Astrocyte (in vitro differentiated cells and primary cell): ENCODE measurements at regions not wholly inside any gene's neighbourhood (a gene's known extent, or its start where the extent isn't known, plus 50 kb on each side); places are given as distances from the start of the nearest gene placed in this dataset.

Experiments used
- DNase-seq: peaks from one replicate; pipeline ENCODE4 v3.0.0-alpha.2; 2010; ENCODE audit warnings: low read depth
- FAIRE-seq: peaks from 2 replicates; lab custom pipeline; 2011; peaks lifted over from hg19 to GRCh38; lab: Jason Lieb, UNC
- H2AFZ ChIP-seq: 2 replicates; pipeline ENCODE4 v1.6.0; 2012; ENCODE audit warnings: low read depth, low read length, inconsistent platforms
- H3K27ac ChIP-seq: 2 replicates; pipeline ENCODE4 v1.5.1; 2011; ENCODE audit warnings: low read depth, low read length, inconsistent platforms
- H3K27me3 ChIP-seq: 2 replicates; pipeline ENCODE4 v1.6.0; 2011; ENCODE audit warnings: low read length, inconsistent platforms; ENCODE audit not compliant: insufficient read depth
- H3K36me3 ChIP-seq: 2 replicates; pipeline ENCODE4 v1.5.1; 2011; ENCODE audit warnings: low read length, inconsistent platforms; ENCODE audit not compliant: insufficient read depth
- H3K4me1 ChIP-seq: 2 replicates; pipeline ENCODE4 v1.5.1; 2011; ENCODE audit warnings: low read length, inconsistent platforms; ENCODE audit not compliant: insufficient read depth
- H3K4me2 ChIP-seq: 2 replicates; pipeline ENCODE4 v1.6.0; 2012; ENCODE audit warnings: low read length, inconsistent platforms
- H3K4me3 ChIP-seq: 2 replicates; pipeline ENCODE4 v1.5.1; 2011; ENCODE audit warnings: low read depth, mild to moderate bottlenecking, low read length, inconsistent platforms; ENCODE audit not compliant: insufficient read depth
- H3K79me2 ChIP-seq: 2 replicates; pipeline ENCODE4 v1.6.0; 2012; ENCODE audit warnings: mild to moderate bottlenecking, low read length, inconsistent platforms; ENCODE audit not compliant: insufficient read depth
- H3K9ac ChIP-seq: 2 replicates; pipeline ENCODE4 v1.6.0; 2012; ENCODE audit warnings: mild to moderate bottlenecking, low read length, inconsistent platforms
- H3K9me3 ChIP-seq: 2 replicates; pipeline ENCODE4 v1.5.1; 2012; ENCODE audit warnings: low read depth, mild to moderate bottlenecking, low read length, inconsistent platforms; ENCODE audit not compliant: insufficient read depth
- H4K20me1 ChIP-seq: 2 replicates; pipeline ENCODE4 v1.6.0; 2012; ENCODE audit warnings: low read length, inconsistent platforms; ENCODE audit not compliant: insufficient read depth
- H3K27ac Mint-ChIP-seq: one replicate; pipeline ENCODE4 v1.8.0; 2021; ENCODE audit warnings: mild to moderate bottlenecking, mixed read lengths; ENCODE audit not compliant: unreplicated experiment
- H3K27me3 Mint-ChIP-seq: one replicate; pipeline ENCODE4 v1.8.0; 2021; ENCODE audit warnings: low read depth, mixed read lengths; ENCODE audit not compliant: unreplicated experiment
- H3K36me3 Mint-ChIP-seq: one replicate; pipeline ENCODE4 v1.8.0; 2021; ENCODE audit warnings: low read depth, mixed read lengths; ENCODE audit not compliant: unreplicated experiment
- H3K4me1 Mint-ChIP-seq: one replicate; pipeline ENCODE4 v1.8.0; 2021; ENCODE audit warnings: low read depth, mixed read lengths; ENCODE audit not compliant: unreplicated experiment
- H3K4me3 Mint-ChIP-seq: one replicate; pipeline ENCODE4 v1.8.0; 2021; ENCODE audit warnings: mild to moderate bottlenecking, moderate library complexity, mixed read lengths; ENCODE audit not compliant: unreplicated experiment
- H3K9me3 Mint-ChIP-seq: one replicate; pipeline ENCODE4 v1.8.0; 2021; ENCODE audit warnings: mild to moderate bottlenecking, mixed read lengths; ENCODE audit not compliant: unreplicated experiment
- EZH2 ChIP-seq: IDR thresholded peaks from 2 replicates; pipeline ENCODE4 v1.6.1; 2012; ENCODE audit warnings: mild to moderate bottlenecking, low read length, inconsistent platforms; ENCODE audit not compliant: insufficient read depth
- TF ChIP-seq, protein P1 (sequence below): IDR thresholded peaks from 2 replicates; pipeline ENCODE4 v1.5.1; 2011; ENCODE audit warnings: low read depth, mild to moderate bottlenecking, inconsistent platforms, low read length, moderate library complexity; ENCODE audit not compliant: insufficient read depth

DNA sequence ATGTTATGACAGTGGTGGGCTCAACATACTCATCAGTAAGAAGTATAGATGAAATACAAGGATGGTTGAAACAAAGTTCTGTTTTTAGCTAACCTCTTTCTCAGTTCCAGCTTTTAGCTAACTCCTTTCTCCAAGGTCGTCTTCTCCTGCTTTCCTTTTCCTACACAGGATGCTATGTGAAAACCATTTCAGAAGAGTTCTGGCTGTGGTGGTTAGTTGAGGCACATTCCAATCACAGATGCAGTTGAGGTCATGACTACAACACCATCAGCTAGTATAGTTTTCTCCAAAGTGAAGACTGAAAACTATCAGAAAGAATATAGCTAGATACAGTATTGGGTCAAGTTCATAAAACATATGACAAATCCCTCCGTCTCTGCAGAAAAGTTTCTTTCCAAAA, 477.7 kb upstream of the C9orf72 start:
- Histone ChIP-seq H3K36me3 (no peaks in the 10 kb centered on the region), H3K27ac (no peak overlapping the region), H3K27me3 (no peaks in the 10 kb centered on the region), H2AFZ (no peak overlapping the region), H3K4me2 (no peak overlapping the region), H3K9me3 (no peaks in the 10 kb centered on the region), H3K79me2 (no peaks in the 10 kb centered on the region), H4K20me1 (no peaks in the 10 kb centered on the region), H3K4me3 (no peak overlapping the region), H3K9ac (no peak overlapping the region), H3K4me1 (no peaks in the 10 kb centered on the region)
- DNase-seq (no peak), FAIRE-seq (no peak)
- Mint-ChIP-seq H3K36me3 (no peaks in the 10 kb centered on the region), H3K27me3 (no peaks in the 10 kb centered on the region), H3K4me1 (peaks cover 34% of the 10 kb centered on the region), H3K27ac (peak overlapping the region; percentile 85), H3K9me3 (no peaks in the 10 kb centered on the region), H3K4me3 (peak overlapping the region; percentile 18)
- TF ChIP-seq, protein P1, sequence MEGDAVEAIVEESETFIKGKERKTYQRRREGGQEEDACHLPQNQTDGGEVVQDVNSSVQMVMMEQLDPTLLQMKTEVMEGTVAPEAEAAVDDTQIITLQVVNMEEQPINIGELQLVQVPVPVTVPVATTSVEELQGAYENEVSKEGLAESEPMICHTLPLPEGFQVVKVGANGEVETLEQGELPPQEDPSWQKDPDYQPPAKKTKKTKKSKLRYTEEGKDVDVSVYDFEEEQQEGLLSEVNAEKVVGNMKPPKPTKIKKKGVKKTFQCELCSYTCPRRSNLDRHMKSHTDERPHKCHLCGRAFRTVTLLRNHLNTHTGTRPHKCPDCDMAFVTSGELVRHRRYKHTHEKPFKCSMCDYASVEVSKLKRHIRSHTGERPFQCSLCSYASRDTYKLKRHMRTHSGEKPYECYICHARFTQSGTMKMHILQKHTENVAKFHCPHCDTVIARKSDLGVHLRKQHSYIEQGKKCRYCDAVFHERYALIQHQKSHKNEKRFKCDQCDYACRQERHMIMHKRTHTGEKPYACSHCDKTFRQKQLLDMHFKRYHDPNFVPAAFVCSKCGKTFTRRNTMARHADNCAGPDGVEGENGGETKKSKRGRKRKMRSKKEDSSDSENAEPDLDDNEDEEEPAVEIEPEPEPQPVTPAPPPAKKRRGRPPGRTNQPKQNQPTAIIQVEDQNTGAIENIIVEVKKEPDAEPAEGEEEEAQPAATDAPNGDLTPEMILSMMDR = no peak
- TF ChIP-seq EZH2 = no peak

DNA sequence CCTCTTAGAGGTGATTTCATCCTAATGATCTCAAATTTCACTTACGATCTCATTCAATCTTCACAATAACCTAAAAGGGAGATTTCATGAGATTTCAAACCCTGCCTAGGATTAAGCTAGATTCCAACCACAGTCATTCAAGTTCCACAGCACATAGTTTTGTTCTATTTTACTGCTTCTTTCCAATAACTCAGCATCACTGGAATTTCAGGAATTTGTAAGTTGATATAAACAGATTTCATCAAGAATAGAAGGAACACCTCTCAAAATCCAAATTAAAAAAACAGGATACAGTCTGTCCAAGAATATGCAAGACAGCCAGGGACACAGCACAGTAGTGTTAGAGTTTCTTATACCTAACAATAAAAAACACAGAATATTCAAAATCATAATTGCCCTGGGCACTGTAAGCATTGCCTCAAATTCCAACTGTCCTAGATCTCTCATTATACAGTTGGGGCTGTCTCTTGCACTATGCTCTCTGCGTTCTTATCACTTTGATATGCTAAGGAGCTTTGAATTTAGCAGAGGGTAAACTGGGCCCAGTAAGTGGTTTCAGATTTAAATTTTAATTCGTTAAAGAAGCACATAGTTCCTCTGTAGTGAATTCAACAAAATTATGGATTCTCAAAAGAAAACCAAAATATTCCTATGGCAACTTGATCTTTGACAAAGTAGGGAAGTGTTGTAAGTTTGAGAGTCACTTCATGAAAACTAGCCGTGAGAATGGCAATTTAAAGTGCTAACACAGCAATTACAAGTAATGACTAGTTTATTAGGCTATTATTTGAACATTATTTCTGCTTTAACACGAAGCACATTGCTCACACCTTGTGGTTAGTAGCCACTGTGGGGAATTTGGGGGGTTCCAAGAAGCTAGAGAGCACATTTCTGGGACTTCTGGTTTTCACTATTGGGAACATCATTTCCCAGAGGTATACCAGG, 478.6 kb upstream of the C9orf72 start:
- H3K4me2 ChIP-seq = no peak overlapping the region
- peaks cover 34% of the 10 kb centered on the region for H3K4me1 Mint-ChIP-seq

More for the DNA sequence above, 478.6 kb upstream of the C9orf72 start:
- no peaks in the 10 kb centered on the region for H3K9me3 ChIP-seq
- no peak overlapping the region for H3K27ac ChIP-seq
- H3K4me1 ChIP-seq = no peaks in the 10 kb centered on the region
- H2AFZ ChIP-seq = no peak overlapping the region
- H3K79me2 ChIP-seq = no peaks in the 10 kb centered on the region
- H3K9ac ChIP-seq = no peak overlapping the region
- H3K36me3 Mint-ChIP-seq = no peaks in the 10 kb centered on the region
- H3K4me3 ChIP-seq = no peak overlapping the region
- no peaks in the 10 kb centered on the region for H3K9me3 Mint-ChIP-seq
- DNase-seq (peak; percentile 22), FAIRE-seq (no peak)
- H3K4me3 Mint-ChIP-seq = no peak overlapping the region
- no peak for TF ChIP-seq EZH2
- TF ChIP-seq, protein P1 = no peak
- peak overlapping the region; percentile 89 for H3K27ac Mint-ChIP-seq
- no peaks in the 10 kb centered on the region for H4K20me1 ChIP-seq
- H3K27me3 Mint-ChIP-seq = no peaks in the 10 kb centered on the region
- H3K36me3 ChIP-seq = no peaks in the 10 kb centered on the region
- no peaks in the 10 kb centered on the region for H3K27me3 ChIP-seq
